HEK293 (cell line): ENCODE measurements at regions not wholly inside any gene's neighbourhood (a gene's known extent, or its start where the extent isn't known, plus 50 kb on each side); places are given as distances from the start of the nearest gene placed in this dataset.

Experiments used
- CTCF ChIP-seq: fragments of 450-650 bp; formaldehyde crosslinking; IDR thresholded peaks from 2 replicates; pipeline ENCODE4 v1.5.1; 2016; ENCODE audit warnings: missing biosample characterization, missing genetic modification characterization
- MEIS1 ChIP-seq: sonication (generic); formaldehyde crosslinking; IDR thresholded peaks from 2 replicates; pipeline ENCODE4 v1.8.1; 2022; ENCODE audit warnings: missing genetic modification reagents, mild to moderate bottlenecking, borderline replicate concordance
- PRDM6 ChIP-seq: fragments of 450-650 bp; formaldehyde crosslinking; IDR thresholded peaks from 2 replicates; pipeline ENCODE4 v1.5.1; 2017; ENCODE audit warnings: missing biosample characterization, missing genetic modification characterization
- REST ChIP-seq: fragments of 450-650 bp; formaldehyde crosslinking; IDR thresholded peaks from 2 replicates; pipeline ENCODE4 v1.5.1; 2016; ENCODE audit warnings: missing biosample characterization, missing genetic modification characterization
- ZBTB44 ChIP-seq: fragments of 450-650 bp; IDR thresholded peaks from 2 replicates; pipeline ENCODE4 v1.5.1; 2018; ENCODE audit warnings: missing biosample characterization, mild to moderate bottlenecking, missing genetic modification characterization
- ZNF394 ChIP-seq: fragments of 450-650 bp; formaldehyde crosslinking; IDR thresholded peaks from 2 replicates; pipeline ENCODE4 v1.5.1; 2016; ENCODE audit warnings: missing biosample characterization, missing genetic modification characterization, mild to moderate bottlenecking, moderate library complexity, borderline replicate concordance
- ZNF398 ChIP-seq: fragments of 450-650 bp; formaldehyde crosslinking; IDR thresholded peaks from 2 replicates; pipeline ENCODE4 v1.5.1; 2017; ENCODE audit warnings: missing biosample characterization, missing genetic modification characterization
- ZNF488 ChIP-seq: fragments of 450-650 bp; formaldehyde crosslinking; IDR thresholded peaks from 2 replicates; pipeline ENCODE4 v1.5.1; 2016; ENCODE audit warnings: missing biosample characterization, missing genetic modification characterization
- ZNF549 ChIP-seq: fragments of 450-650 bp; IDR thresholded peaks from 2 replicates; pipeline ENCODE4 v1.5.1; 2018; ENCODE audit warnings: missing biosample characterization, missing genetic modification characterization, mild to moderate bottlenecking, inconsistent platforms, moderate library complexity
- ZNF560 ChIP-seq: fragments of 450-650 bp; formaldehyde crosslinking; IDR thresholded peaks from 2 replicates; pipeline ENCODE4 v1.5.1; 2017; ENCODE audit warnings: missing biosample characterization, missing genetic modification characterization, borderline replicate concordance
- ZNF645 ChIP-seq: fragments of 450-650 bp; formaldehyde crosslinking; IDR thresholded peaks from 2 replicates; pipeline ENCODE4; 2016; ENCODE audit warnings: missing biosample characterization, missing genetic modification characterization
- ZNF670 ChIP-seq: fragments of 450-650 bp; formaldehyde crosslinking; IDR thresholded peaks from 2 replicates; pipeline ENCODE4 v1.5.1; 2016; ENCODE audit warnings: missing biosample characterization, missing genetic modification characterization, low read depth
- ZNF747 ChIP-seq: fragments of 450-650 bp; formaldehyde crosslinking; IDR thresholded peaks from 2 replicates; pipeline ENCODE4 v1.5.1; 2016; ENCODE audit warnings: missing biosample characterization, missing genetic modification characterization

GRCh38 chr11:80086496-80087055 lies 645.7 kb upstream of the TENM4 start:
- TF ChIP-seq PRDM6 (tag by site-specific recombination), result no peak
- TF ChIP-seq REST, result no peak
- no peak for TF ChIP-seq ZNF560 (tag by site-specific recombination)
- no peak for TF ChIP-seq CTCF (tag by site-specific recombination)
- TF ChIP-seq ZNF398 (tag by site-specific recombination), result no peak
- no peak for TF ChIP-seq ZNF670 (tag by site-specific recombination)
- no peak for TF ChIP-seq ZNF747 (tag by site-specific recombination)
- no peak for TF ChIP-seq ZBTB44 (tag by site-specific recombination)
- no peak for TF ChIP-seq ZNF394 (tag by site-specific recombination)
- no peak for TF ChIP-seq ZNF488
- no peak for TF ChIP-seq ZNF549 (tag by site-specific recombination)
- no peak for TF ChIP-seq MEIS1 (CRISPR knock-in tag)
- TF ChIP-seq ZNF645 (tag by site-specific recombination), result no peak
